NCI-H1694 (cell line): ENCODE measurements at regions not wholly inside any gene's neighbourhood (a gene's known extent, or its start where the extent isn't known, plus 50 kb on each side); places are given as distances from the start of the nearest gene placed in this dataset.
A peak's percentile ranks its signal among the peaks of the same experiment; 100 is the strongest.
"Not testable (repeated sequence)": the region's sequence is repeated elsewhere in the genome, so short reads cannot be mapped to it uniquely, and the experiment has no call there.

Experiments used
- DNase-seq: peaks from one replicate; lab custom pipeline; 2025; lab: John Stamatoyannopoulos, UW

DNA sequence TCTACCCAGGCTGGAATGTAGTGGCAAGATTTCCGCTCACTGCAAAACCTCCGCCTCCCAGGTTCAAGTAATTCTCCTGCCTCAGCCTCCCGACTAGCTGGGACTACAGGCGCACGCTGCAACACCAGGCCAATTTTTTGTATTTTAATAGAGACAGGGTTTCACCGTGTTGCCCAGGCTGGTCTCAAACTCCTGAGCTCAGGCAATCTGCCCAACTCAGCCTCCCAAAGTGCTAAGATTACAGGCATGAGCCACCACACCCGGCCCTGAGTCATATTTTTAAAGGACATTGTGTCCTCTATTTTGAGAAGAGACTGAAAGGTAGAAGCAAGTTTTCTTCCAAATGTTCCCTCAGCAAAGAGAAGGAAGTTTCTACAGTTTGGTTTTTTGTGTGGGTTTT lies 227.1 kb downstream of the KCTD12 start:
- DNase-seq = not testable (repeated sequence)

DNA sequence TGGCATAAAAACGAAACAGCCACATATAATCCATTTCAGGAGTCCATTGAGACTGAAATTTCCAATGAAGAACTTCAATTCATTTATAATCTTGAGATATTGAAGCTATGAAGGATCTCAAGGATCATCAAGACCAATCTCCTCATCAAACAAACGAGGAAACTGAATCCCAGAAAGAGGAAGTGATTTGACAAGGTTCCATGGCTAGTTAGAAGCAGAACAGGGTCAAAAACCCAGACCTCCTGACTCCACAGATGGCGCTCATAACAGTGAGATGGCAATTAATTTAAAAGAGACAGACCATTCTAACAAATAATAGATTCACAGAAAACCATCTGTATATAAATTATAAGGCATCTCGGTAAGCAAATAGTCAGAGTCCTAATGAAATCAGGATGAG lies 229.7 kb downstream of the KCTD12 start:
- peak; percentile 17 for DNase-seq

DNA sequence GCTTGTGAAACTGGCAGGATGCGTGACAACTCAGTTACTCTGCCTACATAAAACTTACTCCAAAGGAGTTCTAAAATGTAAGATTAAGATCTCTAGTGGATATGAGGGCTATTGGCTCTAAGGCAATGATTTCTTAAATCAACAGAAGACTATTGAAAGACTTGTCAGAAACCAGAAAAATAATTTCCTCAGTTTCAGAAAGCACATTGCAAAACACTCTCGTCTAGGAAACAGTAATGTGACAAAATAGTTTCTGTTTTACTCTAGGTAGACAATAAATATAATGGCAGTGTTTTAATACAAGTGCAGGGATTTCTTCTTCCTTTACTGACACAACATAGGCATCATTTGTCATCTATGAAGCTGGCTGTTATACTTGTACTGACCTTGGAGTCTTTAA lies 230.1 kb downstream of the KCTD12 start:
- DNase-seq = no peak

DNA sequence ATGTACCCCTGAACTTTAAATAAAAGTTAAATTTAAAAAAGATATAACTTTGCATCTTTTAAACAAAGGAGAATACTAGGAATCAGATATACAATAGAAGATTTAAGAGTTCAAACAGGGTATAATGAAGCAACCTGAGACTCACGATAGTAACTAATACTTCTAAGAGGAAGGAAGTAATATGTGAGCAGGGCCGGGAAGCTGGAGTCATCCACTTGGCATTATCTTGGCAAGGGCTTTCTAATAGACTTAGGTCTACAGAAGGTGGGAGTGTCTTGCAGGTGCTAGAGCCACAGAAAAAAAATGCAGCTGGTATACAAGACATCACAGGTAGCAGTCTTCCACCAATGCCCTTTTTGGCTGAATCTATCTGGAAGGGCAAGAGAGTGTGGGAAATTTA lies 231.9 kb downstream of the KCTD12 start:
- no peak for DNase-seq

DNA sequence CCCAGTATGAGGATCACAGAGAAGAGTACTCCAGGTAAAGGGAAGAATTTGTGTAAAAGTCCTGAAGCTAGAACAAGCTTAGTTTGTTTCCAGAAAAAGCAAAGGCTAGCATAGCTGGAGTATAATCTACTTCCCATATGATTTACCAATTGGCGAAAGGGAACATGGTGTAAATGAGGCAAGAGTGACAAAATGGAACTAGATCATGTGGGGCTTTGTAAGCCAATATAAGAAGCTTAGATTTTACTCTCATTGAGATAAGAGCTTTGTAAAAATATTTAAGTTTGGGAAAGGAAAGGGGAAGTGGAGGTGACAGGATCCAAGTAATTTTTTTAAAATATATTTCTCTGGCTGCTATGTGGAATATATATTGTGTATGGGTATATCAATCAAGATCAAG lies 234.9 kb downstream of the KCTD12 start:
- no peak for DNase-seq

DNA sequence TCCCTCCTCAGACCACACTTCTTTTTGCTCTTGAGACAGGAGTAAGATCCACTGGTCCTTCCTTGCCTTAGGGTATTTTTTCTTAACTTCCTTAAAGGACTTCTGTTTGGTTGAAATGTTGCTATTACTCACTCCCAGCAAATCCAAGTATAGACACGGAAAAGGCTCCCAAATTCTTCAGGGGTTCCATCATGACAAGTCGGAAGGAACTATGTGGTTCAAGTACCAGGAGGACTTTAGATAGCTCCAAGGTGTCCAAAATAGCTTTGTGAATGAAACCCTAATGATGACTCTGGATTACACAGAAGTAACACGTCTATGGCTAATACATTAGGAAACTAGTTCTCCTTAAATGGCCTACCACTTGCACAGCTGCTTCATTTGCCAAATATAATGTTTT lies 238.7 kb downstream of the KCTD12 start:
- DNase-seq = no peak

DNA sequence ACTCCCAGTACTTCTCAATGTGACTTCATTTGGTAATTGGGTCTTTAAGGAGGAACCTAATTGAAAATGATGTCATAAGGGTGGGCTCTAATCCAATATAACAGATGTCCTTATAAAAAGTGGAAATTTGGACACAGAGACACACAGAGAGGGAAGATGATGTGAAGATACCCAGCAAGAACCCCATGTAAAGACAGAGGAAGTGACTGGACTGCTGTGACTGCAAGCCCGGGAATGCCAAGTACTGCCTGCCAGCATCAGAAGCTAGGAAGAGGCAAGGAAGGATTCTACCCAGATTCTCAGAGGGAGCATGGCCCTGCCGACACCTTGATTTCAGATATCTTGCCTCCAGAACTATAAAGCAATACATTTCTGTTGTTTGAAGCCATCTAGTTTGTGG lies 239.3 kb downstream of the KCTD12 start:
- DNase-seq = no peak

DNA sequence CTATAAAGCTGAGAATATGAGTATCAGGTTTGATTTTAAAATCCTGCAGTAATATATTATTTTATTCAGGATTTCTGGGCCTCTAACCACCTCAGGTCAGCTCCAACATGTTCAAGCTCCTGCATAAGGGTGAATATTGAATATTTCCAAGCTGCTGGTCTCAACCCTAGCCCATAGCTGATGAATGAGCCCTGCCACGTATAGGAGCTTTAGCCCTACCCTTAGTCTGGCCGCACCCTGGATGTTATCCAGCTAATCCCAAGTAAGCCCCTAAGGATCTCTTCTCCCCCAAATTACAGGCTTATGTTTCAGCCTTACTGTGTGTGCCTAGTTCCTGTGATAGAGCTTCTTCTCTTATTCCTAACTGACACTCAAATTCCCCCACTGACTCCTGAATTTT lies 240.6 kb downstream of the KCTD12 start:
- DNase-seq = no peak

DNA sequence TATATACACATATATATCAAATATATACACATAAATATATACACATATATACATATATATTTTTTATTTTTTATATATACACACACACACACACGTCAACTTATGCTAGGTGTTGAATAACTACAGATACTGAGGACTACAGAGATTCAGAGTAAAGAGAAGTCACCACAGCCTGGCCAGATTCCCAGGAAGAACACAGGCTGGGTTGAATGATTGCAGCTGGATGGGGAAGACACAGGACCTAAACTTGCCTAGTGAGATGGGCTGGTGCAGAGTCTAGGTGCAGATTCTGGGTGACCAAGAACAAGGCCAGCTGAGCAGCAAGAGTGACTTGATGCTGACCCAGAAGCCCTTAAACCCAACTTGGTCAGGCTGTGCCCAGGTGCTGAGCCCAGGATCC lies 241.3 kb downstream of the KCTD12 start:
- no peak for DNase-seq

DNA sequence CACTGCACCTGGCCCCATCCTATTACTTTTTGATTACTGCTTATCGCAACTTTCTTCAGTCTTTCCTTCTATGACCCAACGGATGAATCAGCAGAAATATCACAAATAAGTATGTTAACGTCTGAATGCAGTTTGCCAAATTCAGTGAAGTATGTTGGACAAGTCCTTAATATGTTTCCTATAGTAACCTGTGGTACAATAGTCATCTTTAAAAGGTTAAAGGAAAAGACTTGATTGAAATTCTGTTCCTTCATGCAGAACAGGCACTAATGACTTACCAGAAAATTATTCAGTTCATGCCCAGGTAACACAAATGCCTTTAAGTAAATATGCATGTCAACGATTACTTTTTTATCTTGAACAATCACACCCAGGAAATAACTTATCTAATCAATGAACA lies 242.6 kb downstream of the KCTD12 start:
- DNase-seq = no peak

DNA sequence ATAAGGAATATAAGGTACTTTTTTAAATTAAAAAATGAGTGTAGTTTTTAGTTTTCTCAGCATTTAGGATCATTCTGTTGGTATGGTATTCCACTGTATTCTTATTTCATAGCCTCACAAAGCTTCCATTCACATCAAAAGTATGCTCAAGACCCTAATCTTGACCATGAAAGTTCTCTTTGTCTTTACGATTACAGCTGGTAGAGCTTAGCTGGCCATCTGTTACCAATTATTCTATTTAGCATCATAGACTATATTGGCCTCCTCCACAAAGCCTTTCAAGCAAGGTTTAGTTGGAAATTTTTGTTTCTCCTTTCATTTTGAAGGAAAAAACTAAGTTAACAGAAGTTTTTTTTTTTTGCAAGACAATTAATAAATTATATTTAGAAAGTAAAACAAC lies 245.1 kb downstream of the KCTD12 start:
- DNase-seq = peak; percentile 30

DNA sequence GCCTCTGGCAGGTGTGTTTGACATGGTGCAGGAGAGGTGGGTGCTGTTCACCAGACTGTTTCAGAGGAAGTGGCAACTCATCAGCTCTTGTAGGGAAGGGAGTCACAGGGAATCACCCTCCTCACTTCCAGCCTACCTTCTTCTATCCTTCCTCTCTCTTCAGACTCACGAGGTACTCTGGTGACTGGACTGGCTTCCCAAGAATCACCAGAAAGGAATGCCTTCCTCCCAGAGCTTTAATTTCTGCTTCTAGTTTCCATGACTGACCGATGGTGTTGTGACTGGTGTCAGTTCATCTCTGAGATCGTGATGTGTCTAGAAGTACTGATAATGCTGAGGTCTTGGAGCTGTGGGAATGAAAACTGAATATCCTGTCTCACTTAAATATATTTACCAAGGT lies 247.3 kb downstream of the KCTD12 start:
- no peak for DNase-seq

DNA sequence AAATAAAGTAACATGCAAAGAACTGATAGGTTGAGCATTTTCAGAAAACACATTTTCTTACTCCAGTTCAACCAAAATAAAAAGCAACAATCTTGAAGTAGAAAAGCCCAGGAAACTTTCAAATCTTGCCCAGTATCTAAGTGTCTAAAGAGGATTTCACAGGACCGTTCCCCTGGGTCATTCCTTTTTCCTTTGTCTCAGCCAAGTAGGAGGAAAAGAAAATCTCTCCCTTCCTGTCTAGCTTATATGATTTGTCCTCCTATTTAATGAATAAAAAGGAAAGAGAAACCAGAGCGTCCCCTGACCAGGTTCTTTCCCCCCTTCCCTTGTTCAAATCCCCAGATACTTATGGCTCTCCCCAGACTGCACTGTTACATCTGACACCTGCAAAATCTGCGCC lies 248.0 kb downstream of the KCTD12 start:
- DNase-seq = no peak

DNA sequence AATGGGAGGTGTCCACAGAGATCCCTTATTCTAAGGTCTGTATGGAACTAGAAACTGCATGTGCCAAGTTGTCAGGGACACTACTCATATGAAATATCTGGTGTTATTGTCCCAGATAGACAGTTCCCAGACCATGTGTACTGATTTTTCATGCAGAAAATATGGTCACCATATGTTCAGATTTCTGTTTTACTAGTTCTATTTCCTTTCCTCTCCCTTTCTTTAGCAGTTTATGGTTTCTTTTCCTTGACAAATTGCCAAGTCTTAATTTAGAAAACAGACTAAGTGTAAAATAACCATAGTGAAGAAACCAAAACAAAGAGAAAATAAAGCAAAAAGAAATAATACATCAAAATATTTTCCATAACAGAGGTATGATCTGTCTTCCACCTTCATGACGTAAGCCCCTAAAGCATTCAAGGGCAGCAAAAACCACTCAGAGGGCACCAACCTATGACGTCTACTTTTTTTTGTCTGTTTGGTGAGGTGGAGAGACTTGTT lies 248.5 kb downstream of the KCTD12 start:
- peak; percentile 97 for DNase-seq

DNA sequence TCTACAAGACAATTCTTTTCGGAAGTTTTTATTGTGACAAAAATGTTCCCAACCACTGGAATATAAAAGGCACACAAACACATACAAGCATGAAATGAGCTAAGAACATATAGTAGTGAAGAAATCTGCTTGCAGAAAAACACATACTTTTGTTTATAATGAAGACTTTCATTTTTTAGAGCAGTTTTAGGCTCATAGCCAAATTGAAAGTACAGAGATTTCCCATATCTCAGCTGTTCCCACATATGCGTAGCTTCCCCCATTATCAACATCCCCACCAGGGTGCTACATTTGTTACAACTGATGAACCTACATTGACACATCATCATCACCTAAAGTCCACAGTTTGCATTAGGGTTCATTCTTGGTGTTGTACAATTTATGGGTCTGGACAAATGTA lies 249.4 kb downstream of the KCTD12 start:
- no peak for DNase-seq

DNA sequence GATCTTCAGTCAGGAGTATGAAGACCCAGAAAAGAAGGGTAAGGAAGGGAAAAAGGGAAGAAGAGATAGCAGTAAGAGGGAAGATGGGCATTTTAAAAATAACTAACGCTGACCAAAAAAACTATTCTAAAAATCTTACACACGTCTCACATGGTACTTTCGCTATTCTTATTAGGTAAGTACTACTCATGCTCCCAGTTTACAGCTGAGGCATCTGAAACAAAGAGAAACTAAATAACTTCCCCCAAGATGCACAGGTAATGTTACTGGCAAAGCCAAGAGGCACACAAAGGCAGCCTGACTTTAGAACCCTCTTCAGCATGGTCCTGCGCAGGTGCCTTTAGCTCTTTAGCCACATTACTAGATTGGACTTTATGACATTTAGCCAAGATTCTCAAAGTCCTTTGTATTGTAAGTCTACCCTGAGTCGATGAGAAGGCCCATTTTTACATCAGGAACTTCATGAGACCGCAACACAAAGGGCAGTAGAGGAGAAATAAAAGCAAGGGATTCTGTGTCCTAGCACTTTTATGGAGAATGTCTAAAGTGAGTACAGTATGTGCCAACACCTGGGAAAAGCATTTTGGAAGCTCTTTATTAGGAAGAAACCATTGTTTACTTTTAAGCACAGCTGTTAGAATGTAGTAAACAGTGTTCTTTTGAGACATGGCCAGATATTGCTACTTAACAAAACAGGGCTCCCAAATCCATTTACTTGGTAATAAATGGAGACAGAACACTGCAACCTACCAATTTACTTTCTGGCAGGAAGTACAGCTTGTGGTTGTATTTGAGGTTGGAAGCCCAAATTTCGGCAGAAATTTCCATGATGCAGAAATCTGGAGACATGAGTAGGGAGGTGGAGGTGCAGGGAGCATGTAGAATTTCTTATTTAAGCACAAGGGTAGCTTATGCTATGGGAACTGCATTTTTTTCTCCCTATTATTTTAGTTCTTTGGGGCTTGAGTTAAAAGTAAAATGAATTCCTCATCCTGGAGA lies 250.7 kb downstream of the KCTD12 start:
- DNase-seq = no peak

DNA sequence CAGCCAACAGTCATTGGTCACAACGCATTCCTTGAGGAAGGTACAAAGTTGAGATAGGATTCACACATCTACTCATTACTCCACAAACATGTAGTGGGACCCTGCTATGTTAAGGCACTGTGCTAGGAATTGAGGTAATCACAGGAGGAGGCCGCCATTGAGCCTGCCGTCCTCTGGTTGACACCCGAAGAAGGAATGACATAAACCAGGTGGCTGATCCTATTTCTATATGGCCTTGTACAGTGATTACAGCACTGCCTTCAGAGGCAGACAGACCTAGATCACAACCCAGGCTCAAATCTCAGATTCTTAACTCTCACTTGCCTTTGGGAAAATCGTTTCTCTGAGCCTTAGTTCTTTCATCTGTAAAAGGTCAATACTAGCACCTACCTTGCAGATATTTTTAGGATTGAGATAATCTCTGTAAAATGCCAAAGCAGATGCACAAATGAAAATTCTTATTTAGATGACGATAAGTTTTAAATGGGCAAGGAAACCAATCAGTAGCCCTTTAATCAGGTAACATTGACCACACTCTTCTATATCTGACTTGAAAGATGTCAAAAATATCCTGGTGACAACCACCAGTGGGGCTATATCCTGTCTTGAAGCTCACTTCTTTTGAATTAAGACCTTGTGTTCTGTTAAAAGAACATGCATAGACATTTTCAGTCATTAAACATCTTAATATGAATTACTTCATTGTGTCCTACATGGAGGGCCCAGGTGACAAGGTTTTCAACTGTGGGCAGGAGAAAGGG lies 251.6 kb downstream of the KCTD12 start:
- no peak for DNase-seq

DNA sequence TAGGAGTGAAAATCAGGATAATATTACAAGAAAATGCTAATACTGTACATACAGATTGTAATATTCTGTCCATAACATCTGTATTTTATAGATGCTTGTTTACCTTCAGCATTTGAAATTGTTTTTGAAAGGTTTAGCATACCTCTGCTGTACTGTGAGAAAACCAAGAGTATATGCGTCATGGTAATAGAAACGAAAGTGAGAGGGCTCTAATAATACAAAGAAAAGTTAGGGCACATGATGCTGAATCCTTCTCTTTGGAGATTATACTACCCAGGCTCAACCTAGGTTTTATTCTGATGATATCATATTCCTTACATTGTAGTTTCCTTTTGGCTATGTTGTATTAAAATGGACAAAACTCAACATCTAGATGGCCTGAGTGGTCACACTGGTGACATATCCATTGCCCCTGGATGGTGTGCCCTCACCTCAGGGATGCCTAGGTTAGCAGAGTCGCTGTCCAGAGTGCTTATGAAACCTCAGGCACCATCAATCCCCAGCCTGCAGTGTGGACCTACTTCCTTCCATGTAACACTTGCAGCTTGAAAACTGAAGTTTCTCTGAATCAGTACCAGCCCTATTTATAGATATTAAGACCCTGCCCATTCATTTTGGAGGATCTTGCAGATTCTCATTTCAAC lies 253.7 kb downstream of the KCTD12 start:
- no peak for DNase-seq

DNA sequence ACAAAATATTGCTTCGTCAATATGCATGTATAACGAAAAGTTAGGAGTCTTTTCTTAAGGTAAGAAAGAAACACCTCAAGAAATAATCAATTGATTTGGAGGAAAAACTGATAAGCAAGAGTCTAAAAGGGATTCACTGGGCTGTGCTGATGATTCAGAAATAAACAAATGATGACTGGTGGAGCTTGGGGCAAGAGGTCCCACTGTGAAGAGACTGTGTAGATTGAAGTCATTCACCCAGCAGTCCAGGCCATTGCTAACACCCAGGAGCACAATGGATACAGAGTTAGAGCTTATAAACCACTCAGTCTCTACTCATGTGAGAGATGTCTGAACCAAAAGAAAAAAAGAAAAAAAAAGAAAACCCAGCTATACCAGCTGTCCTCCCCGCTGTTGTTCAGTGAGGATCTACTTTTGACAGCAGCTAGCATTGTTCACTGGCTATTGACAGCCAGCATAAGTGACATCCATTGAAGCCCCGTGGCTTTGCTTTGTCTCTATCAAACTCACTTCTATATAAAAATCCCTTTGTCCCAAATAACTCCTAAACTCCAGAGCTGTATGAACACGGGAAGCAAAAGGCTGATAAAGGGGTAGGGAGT lies 255.5 kb downstream of the KCTD12 start:
- DNase-seq = no peak

DNA sequence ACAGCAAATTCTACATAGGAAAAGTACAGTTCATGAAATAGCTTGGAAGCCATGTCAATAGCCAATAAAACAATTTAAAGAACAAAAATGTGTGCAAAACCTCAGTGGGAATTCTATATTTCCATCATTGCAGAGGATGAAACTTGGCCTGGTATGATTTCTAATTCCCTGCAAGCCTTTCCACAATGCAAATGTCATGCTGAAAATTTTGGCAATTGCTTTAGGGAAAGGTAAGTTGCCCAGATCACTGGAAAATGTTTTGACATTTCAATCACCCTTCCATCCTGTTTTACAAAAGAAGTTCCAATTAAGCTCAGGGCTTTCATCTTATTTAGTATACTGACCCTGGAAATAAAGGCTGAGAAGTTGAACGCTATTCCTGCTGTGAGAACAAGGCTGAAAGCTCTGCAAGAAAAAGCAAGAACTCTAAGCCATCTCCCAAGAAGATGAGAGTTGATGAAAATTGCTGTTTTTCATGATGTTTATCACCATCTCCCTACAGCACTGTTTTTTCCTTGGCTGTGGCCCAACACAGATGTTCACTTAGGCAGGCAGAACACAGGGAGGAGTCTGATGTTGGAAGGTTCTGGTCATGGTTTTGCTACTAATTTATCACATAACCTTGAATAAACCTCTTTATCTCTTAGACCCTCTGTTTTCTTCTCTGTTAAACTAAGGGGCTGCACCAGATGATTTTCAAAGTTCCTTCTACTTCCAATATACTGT lies 263.7 kb downstream of the KCTD12 start:
- DNase-seq = peak; percentile 63

DNA sequence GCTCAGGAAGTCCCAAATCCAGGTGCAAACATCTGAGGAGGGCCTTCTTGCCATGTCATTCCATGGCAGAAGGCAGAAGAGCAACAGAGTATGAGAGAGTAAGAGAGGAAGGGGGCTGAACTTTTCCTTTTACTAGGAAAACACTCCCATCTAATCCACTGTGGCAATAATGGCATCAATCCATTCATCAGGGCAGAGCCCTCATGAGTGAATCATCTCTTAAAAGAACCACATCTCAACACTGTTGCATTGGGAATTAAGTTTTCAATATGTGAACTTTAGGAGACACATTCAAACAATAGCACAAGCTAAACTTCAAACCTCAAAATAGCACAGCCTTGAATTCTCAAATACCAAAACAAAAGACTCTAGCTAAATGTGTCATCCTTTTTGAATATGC lies 264.5 kb downstream of the KCTD12 start:
- no peak for DNase-seq
